ENCODE measurements at regions not wholly inside any gene's neighbourhood (a gene's known extent, or its start where the extent isn't known, plus 50 kb on each side); places are given as distances from the start of the nearest gene placed in this dataset.

DNA sequence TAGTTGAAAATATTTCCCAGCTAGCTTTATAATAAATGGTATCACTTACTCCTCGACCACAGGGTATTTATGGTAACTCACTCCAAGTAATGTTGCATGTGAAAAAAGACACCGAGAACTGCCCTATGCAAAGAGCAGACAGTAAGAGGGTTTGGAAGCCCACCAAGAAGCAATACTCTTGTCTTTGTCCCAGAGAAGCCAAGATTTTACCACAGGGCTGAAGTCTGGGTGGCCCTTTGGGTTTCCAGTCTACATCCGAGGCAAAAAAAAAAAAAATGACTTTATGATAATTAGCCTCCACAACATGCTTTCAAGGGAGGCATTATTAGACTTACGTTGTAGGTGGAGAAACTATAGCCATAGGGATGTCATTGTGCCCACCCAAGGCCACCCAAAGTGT, 83.6 kb downstream of the CCDC34 start:
- ChIA-PET CTCF (interaction anchor here (1.7 kb wide), 1 partner anchor 17 kb away, joined by 5 read pairs; no protein-coding TSS in a partner anchor), POLR2A (no interaction called here)
- no peaks in the 10 kb centered on the region for H3K4me1 ChIP-seq (ENCODE audit: control insufficient read depth, insufficient read depth, low read length)
- no peaks in the 10 kb centered on the region for H3K36me3 ChIP-seq (ENCODE audit: control insufficient read depth in 2 of 2, insufficient read depth in 1 of 2, low read length in 2 of 2)
- H3K27ac ChIP-seq (ENCODE audit: extremely low read depth, low read depth, low read length), result no peak overlapping the region
- no peak overlapping the region for H3K4me3 ChIP-seq (ENCODE audit: low read depth, low read length)
- TF ChIP-seq KLF10 (tag by site-specific recombination; IDR thresholded peaks at IDR 0.05), result no peak
- TF ChIP-seq ZNF423 (tag by site-specific recombination; IDR thresholded peaks at IDR 0.05), result no peak
- TF ChIP-seq ZNF266 (tag by site-specific recombination; IDR thresholded peaks at IDR 0.05; ENCODE audit: low read depth), result no peak
- no peak for TF ChIP-seq ZNF292 (tag by site-specific recombination; IDR thresholded peaks at IDR 0.05; ENCODE audit: borderline replicate concordance, low read depth)
- no peak for TF ChIP-seq ZNF140 (tag by site-specific recombination; IDR thresholded peaks at IDR 0.05)
- TF ChIP-seq ZNF146 (tag by site-specific recombination; IDR thresholded peaks at IDR 0.05), result no peak
- no peak for TF ChIP-seq ZNF585B (tag by site-specific recombination; IDR thresholded peaks at IDR 0.05)
- no peak for TF ChIP-seq ZNF19 (tag by site-specific recombination; IDR thresholded peaks at IDR 0.05; ENCODE audit: low read depth)
- no peak for TF ChIP-seq ZFP37 (tag by site-specific recombination; IDR thresholded peaks at IDR 0.05)
- TF ChIP-seq, protein P1, sequence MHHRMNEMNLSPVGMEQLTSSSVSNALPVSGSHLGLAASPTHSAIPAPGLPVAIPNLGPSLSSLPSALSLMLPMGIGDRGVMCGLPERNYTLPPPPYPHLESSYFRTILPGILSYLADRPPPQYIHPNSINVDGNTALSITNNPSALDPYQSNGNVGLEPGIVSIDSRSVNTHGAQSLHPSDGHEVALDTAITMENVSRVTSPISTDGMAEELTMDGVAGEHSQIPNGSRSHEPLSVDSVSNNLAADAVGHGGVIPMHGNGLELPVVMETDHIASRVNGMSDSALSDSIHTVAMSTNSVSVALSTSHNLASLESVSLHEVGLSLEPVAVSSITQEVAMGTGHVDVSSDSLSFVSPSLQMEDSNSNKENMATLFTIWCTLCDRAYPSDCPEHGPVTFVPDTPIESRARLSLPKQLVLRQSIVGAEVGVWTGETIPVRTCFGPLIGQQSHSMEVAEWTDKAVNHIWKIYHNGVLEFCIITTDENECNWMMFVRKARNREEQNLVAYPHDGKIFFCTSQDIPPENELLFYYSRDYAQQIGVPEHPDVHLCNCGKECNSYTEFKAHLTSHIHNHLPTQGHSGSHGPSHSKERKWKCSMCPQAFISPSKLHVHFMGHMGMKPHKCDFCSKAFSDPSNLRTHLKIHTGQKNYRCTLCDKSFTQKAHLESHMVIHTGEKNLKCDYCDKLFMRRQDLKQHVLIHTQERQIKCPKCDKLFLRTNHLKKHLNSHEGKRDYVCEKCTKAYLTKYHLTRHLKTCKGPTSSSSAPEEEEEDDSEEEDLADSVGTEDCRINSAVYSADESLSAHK (tag by site-specific recombination; IDR thresholded peaks at IDR 0.05), result no peak
- no peaks in the 10 kb centered on the region for H3K9me3 ChIP-seq (ENCODE audit: control insufficient read depth, insufficient read depth, low read depth, low read length)

- no peaks in the 10 kb centered on the region for H3K4me1 ChIP-seq (ENCODE audit: control insufficient read depth, insufficient read depth, low read length)
- ChIA-PET POLR2A (no interaction called here), CTCF (interaction anchor here (1.5 to 2.0 kb wide), 2 partner anchors 18 to 208 kb away, joined by 4 to 9 read pairs; no protein-coding TSS in a partner anchor)
- no peak overlapping the region for H3K27ac ChIP-seq (ENCODE audit: extremely low read depth, low read depth, low read length)
- H3K4me3 ChIP-seq (ENCODE audit: low read depth, low read length), result no peak overlapping the region
- no peaks in the 10 kb centered on the region for H3K36me3 ChIP-seq (ENCODE audit: control insufficient read depth in 2 of 2, insufficient read depth in 1 of 2, low read length in 2 of 2)
- H3K9me3 ChIP-seq (ENCODE audit: control insufficient read depth, insufficient read depth, low read depth, low read length), result no peaks in the 10 kb centered on the region
- TF ChIP-seq KLF1 (tag by site-specific recombination; IDR thresholded peaks at IDR 0.05) (no peak), ZNF398 (tag by site-specific recombination; IDR thresholded peaks at IDR 0.05) (no peak), ZNF133 (tag by site-specific recombination; IDR thresholded peaks at IDR 0.05) (no peak), ZNF37A (tag by site-specific recombination; IDR thresholded peaks at IDR 0.05) (no peak), ZNF501 (tag by site-specific recombination; IDR thresholded peaks at IDR 0.05) (no peak), ZNF664 (tag by site-specific recombination; IDR thresholded peaks at IDR 0.05) (no peak), ZNF214 (tag by site-specific recombination; IDR thresholded peaks at IDR 0.05; ENCODE audit: borderline replicate concordance) (no peak), SALL2 (tag by site-specific recombination; IDR thresholded peaks at IDR 0.05; ENCODE audit: borderline replicate concordance) (no peak), ZNF518A (tag by site-specific recombination; conservative IDR thresholded peaks at IDR 0.05; ENCODE audit: low read depth) (no peak), AEBP2 (tag by site-specific recombination; IDR thresholded peaks at IDR 0.05; ENCODE audit: borderline replicate concordance) (no peak), KLF16 (tag by site-specific recombination; IDR thresholded peaks at IDR 0.05) (no peak), BCL11B (tag by site-specific recombination; IDR thresholded peaks at IDR 0.05; ENCODE audit: low read depth) (no peak), SP3 (tag by site-specific recombination; IDR thresholded peaks at IDR 0.05) (no peak), ZNF248 (tag by site-specific recombination; IDR thresholded peaks at IDR 0.05) (no peak), ZNF596 (tag by site-specific recombination; IDR thresholded peaks at IDR 0.05) (no peak)
Measured at GRCh38 chr11:27277843-27278242, 85.2 kb downstream of the CCDC34 start.
